Inflammatory macrophage treated with lipopolysaccharide for 4 hours (primary cell): ENCODE measurements at regions not wholly inside any gene's neighbourhood (a gene's known extent, or its start where the extent isn't known, plus 50 kb on each side); places are given as distances from the start of the nearest gene placed in this dataset.
"Not testable (repeated sequence)": the region's sequence is repeated elsewhere in the genome, so short reads cannot be mapped to it uniquely, and the experiment has no call there.

Experiments used
- DNase-seq: peaks from one replicate; pipeline ENCODE4 v3.0.0-alpha.2; 2020

GRCh38 chr18:39453356-39453755 lies 1887.8 kb upstream of the CELF4 start:
- DNase-seq: no peak

GRCh38 chr18:39450958-39451357 lies 1885.4 kb upstream of the CELF4 start:
- DNase-seq: no peak

- no peak for DNase-seq
These were observed 1884.0 kb upstream of the CELF4 start for GRCh38 chr18:39449566-39449965.

GRCh38 chr18:39448942-39449341 lies 1883.3 kb upstream of the CELF4 start:
- no peak for DNase-seq

GRCh38 chr18:39444957-39445356 lies 1879.4 kb upstream of the CELF4 start:
- not testable (repeated sequence) for DNase-seq

GRCh38 chr18:39441648-39442047 lies 1876.0 kb upstream of the CELF4 start:
- DNase-seq: no peak

- DNase-seq: no peak
These were observed 1870.4 kb upstream of the CELF4 start for GRCh38 chr18:39435996-39436395.

GRCh38 chr18:39435209-39435608 lies 1869.6 kb upstream of the CELF4 start:
- DNase-seq: no peak

- DNase-seq: no peak
These were observed 1868.8 kb upstream of the CELF4 start for GRCh38 chr18:39434223-39434920.

- DNase-seq: no peak
These were observed 1859.7 kb upstream of the CELF4 start for GRCh38 chr18:39425172-39425850.

GRCh38 chr18:39424261-39424660 lies 1858.7 kb upstream of the CELF4 start:
- DNase-seq: no peak

- DNase-seq: no peak
These were observed 1855.7 kb upstream of the CELF4 start for GRCh38 chr18:39421276-39421675.

- DNase-seq: no peak
These were observed 1853.7 kb upstream of the CELF4 start for GRCh38 chr18:39419315-39419714.

GRCh38 chr18:39415471-39415870 lies 1849.9 kb upstream of the CELF4 start:
- no peak for DNase-seq

- no peak for DNase-seq
These were observed 1848.6 kb upstream of the CELF4 start for GRCh38 chr18:39414009-39414700.

- no peak for DNase-seq
These were observed 1841.3 kb upstream of the CELF4 start for GRCh38 chr18:39406941-39407340.

GRCh38 chr18:39403121-39403520 lies 1837.5 kb upstream of the CELF4 start:
- DNase-seq: no peak

- no peak for DNase-seq
These were observed 1834.1 kb upstream of the CELF4 start for GRCh38 chr18:39399662-39400061.

GRCh38 chr18:39396168-39396567 lies 1830.6 kb upstream of the CELF4 start:
- no peak for DNase-seq

GRCh38 chr18:39389800-39390379 lies 1824.3 kb upstream of the CELF4 start:
- DNase-seq: no peak

- DNase-seq: no peak
These were observed 1815.3 kb upstream of the CELF4 start for GRCh38 chr18:39380866-39381265.

- no peak for DNase-seq
These were observed 1814.7 kb upstream of the CELF4 start for GRCh38 chr18:39380186-39380725.

GRCh38 chr18:39375066-39375465 lies 1809.5 kb upstream of the CELF4 start:
- DNase-seq: no peak
